Mucosa of descending colon (tissue), 3 donors: ENCODE measurements at regions not wholly inside any gene's neighbourhood (a gene's known extent, or its start where the extent isn't known, plus 50 kb on each side); places are given as distances from the start of the nearest gene placed in this dataset.

Experiments
- ATAC-seq: fragments of 200-7000 bp; cut with Tn5 transposase; one replicate; pipeline ENCODE4 v1.9.1; 2020; ENCODE audit warnings: mild to moderate bottlenecking, moderate library complexity
- DNase-seq, 3 donors: peaks; one replicate each; pipeline ENCODE4 v3.0.0-alpha.2; 2020
- H3K36me3 ChIP-seq: fragments of 200-600 bp; one replicate; pipeline ENCODE4 v1.8.0; 2021; ENCODE audit warnings: low read depth, mild to moderate bottlenecking
- H3K4me1 ChIP-seq: fragments of 200-600 bp; one replicate; pipeline ENCODE4 v1.8.0; 2021; ENCODE audit warnings: low read depth, mild to moderate bottlenecking
- H3K4me3 ChIP-seq: fragments of 200-600 bp; one replicate; pipeline ENCODE4 v1.8.0; 2021; ENCODE audit warnings: mild to moderate bottlenecking
- H3K9me3 ChIP-seq: fragments of 200-600 bp; one replicate; pipeline ENCODE4 v1.8.0; 2021; ENCODE audit warnings: mild to moderate bottlenecking
- intact Hi-C, 2 donors: fragments of 100-400 bp; cut with DNase I in 1 of 2; cut with micrococcal nuclease in 1 of 2; formaldehyde crosslinking; loops; one replicate each; pipeline versions ENCODE4 v1.11.0 to v1.11.1; 2022; cut with DNase I, micrococcal nuclease
- TF ChIP-seq, protein P1 (sequence below): fragments of 200-600 bp; IDR thresholded peaks from one replicate; pipeline ENCODE4 v1.8.0; 2022; ENCODE audit warnings: antibody characterized with exemption, mild to moderate bottlenecking
- donor health status: DM: no; HTN: no; CAD: no; lungs with moderate emphysema.
- donor health status: DM: no; HTN: no; CAD: no.
- donor health status: DM: no; HTN: yes; CAD: no.

DNA sequence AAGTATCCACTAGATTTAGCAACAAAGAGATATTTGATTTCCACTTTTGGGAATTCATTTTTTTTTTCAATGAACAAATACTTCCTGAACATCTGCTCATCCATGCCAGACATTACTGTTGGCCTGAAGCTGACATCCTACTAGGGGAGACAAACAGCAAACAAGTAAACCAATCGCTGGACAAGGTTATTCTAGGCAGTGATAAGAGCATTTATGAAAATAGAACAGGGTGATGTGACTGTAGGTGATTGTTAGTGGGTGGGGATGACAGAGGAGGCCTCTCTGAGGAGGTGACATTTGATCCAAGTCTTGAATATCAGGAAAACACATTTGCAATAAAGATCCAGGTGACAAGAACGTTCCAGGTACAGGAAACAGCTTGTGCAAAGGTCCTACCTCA lies 89.1 kb upstream of the FAM180A start:
- ATAC-seq (no peak), DNase-seq (no peak)
- no peaks in the 10 kb centered on the region for H3K36me3 ChIP-seq
- no peaks in the 10 kb centered on the region for H3K4me1 ChIP-seq
- TF ChIP-seq, protein P1, sequence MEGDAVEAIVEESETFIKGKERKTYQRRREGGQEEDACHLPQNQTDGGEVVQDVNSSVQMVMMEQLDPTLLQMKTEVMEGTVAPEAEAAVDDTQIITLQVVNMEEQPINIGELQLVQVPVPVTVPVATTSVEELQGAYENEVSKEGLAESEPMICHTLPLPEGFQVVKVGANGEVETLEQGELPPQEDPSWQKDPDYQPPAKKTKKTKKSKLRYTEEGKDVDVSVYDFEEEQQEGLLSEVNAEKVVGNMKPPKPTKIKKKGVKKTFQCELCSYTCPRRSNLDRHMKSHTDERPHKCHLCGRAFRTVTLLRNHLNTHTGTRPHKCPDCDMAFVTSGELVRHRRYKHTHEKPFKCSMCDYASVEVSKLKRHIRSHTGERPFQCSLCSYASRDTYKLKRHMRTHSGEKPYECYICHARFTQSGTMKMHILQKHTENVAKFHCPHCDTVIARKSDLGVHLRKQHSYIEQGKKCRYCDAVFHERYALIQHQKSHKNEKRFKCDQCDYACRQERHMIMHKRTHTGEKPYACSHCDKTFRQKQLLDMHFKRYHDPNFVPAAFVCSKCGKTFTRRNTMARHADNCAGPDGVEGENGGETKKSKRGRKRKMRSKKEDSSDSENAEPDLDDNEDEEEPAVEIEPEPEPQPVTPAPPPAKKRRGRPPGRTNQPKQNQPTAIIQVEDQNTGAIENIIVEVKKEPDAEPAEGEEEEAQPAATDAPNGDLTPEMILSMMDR: no peak
- intact Hi-C loops: no loop called here
- no peak overlapping the region for H3K4me3 ChIP-seq
- no peaks in the 10 kb centered on the region for H3K9me3 ChIP-seq

DNA sequence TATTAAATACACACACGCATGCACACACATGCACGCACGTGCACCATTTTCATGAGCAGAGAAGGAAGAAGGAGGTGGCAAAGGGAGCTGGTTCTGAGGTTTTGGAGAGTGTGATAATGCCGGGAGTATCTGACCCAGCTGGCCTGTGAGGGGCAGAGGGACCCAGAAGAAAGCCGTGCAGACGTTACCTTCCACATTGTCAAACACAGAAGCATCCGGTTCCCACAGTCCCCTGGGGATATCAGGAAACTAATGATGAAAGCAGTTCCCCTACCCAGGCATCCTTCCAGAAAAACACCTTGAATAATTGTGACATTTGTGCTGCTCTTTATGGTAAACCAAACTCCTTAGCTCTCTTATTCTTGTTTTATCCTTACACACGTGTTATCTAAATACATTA lies 85.7 kb upstream of the FAM180A start:
- H3K9me3 ChIP-seq: no peaks in the 10 kb centered on the region
- no peak for DNase-seq
- intact Hi-C loops: no loop called here
- ATAC-seq: no peak
- no peak overlapping the region for H3K4me3 ChIP-seq
- H3K4me1 ChIP-seq: no peaks in the 10 kb centered on the region
- TF ChIP-seq, protein P1: no peak
- no peaks in the 10 kb centered on the region for H3K36me3 ChIP-seq

DNA sequence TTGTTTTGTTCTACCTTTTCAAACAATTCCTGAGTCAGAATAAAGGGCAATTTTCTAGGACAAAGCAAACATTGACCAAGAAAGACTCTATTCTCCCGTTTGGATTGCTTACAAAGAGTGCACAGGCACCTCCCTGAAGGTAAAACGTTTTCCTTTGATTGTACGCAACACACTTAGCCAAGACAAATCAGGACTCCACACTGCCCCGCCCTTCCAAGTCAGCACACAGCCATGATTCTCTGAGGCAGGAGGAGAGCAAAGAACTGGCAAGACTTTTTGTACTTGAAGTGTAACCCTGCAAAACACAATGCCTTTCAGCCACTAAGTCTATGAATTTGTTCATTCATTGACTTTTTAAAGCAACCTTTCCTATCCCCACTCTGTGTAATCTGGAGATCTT lies 85.0 kb upstream of the FAM180A start:
- Histone ChIP-seq H3K4me1 (no peaks in the 10 kb centered on the region), H3K36me3 (no peaks in the 10 kb centered on the region), H3K4me3 (no peak overlapping the region), H3K9me3 (no peaks in the 10 kb centered on the region)
- no peak for DNase-seq
- TF ChIP-seq, protein P1: no peak
- intact Hi-C loops: no loop called here
- ATAC-seq: peak; percentile 20

DNA sequence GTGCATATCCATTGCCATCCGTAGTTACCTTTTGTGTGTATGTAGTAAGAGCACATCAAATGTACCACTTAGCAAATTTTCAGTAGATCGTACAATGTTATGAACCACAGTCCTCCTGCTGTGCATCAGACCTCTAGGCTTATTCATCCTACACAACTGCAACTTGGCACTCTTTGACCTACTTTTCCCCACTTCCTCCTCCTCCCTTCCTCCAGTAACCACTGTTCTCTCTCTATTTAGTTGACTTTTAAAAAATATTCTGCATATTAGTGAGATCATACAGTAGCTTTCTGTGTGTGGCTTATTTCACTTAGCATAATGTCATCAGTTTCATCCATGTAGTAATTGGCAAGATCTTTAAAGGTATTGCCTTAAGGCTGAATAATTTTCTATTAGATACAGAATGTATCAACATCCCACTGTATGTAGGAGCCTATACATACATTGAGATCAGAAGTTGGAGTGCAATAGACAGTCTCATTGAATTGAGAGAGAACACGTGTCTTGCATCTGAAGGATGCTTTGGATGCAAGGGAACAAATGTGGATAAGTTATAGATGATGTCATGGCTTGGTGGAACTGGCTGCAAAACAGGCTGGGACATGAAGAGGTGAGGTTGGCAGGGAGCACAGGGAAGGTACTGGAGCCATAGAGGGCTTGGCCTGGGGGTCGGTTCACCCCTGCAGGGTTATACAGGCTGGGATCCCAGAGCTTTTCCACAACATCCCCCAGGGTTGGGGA lies 83.0 kb upstream of the FAM180A start:
- ATAC-seq: peak; percentile 28
- TF ChIP-seq, protein P1: no peak

DNA sequence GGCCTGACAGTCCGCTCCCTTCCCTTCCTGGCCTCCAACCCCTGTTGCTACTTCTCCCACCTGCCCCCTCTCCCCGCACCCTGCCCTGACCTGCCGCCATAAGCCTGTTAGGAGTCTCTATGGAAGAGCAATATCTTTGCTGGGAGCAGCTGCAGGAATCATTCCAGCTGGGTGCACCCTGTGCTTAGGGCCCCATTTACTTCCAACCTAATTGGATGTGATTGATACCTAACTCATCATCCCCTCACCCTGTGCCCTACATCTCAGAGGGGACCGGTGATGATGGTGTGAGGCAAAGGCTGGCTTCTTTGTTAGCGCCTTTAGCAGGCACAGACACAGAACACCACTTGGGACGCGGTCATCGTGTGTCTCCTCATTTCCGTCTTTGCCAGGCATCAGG lies 80.0 kb upstream of the FAM180A start:
- ATAC-seq (no peak), DNase-seq (no peak)
- Histone ChIP-seq H3K36me3 (no peaks in the 10 kb centered on the region), H3K4me3 (no peak overlapping the region), H3K4me1 (no peaks in the 10 kb centered on the region), H3K9me3 (no peaks in the 10 kb centered on the region)
- intact Hi-C loops: no loop called here
- TF ChIP-seq, protein P1: no peak

More for the DNA sequence above, 83.0 kb upstream of the FAM180A start:
- no peak for DNase-seq
- Histone ChIP-seq H3K9me3 (no peaks in the 10 kb centered on the region), H3K4me1 (no peaks in the 10 kb centered on the region), H3K36me3 (no peaks in the 10 kb centered on the region), H3K4me3 (no peak overlapping the region)
- intact Hi-C loops: no loop called here

DNA sequence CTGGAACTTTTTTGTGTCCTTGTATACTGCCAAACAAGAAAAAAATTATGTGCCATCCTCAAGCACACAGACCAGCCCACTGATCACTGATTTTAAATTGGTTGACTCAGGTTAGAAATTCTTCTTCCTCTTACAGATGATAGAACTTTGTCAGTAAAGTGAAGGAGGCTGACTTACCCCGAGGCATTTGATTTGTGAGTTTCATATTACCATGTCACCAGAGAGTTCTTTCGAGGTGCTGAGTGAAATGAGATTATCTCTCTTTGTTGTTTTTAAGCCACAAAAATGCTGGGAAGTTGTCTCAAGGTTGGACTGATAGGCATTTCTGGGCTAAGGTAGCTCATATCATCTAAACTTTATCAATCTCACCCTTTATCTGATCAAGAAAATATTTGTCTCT lies 78.8 kb upstream of the FAM180A start:
- intact Hi-C loops: no loop called here
- ATAC-seq (no peak), DNase-seq (no peak)
- TF ChIP-seq, protein P1: no peak
- Histone ChIP-seq H3K4me3 (no peak overlapping the region), H3K4me1 (no peaks in the 10 kb centered on the region), H3K9me3 (no peaks in the 10 kb centered on the region), H3K36me3 (no peaks in the 10 kb centered on the region)
